AG10803 (cell line): ENCODE measurements at regions not wholly inside any gene's neighbourhood (a gene's known extent, or its start where the extent isn't known, plus 50 kb on each side); places are given as distances from the start of the nearest gene placed in this dataset.

Source experiments
- DNase-seq: peaks from one replicate; pipeline ENCODE4 v3.0.0; 2010; ENCODE audit warnings: low read depth
- H3K4me3 ChIP-seq: 2 replicates; pipeline ENCODE4 v1.5.1; 2011; ENCODE audit warnings: mild to moderate bottlenecking, low read length, control low read depth
- TF ChIP-seq, protein P1 (sequence below): conservative IDR thresholded peaks from 2 replicates; pipeline ENCODE4 v1.5.1; 2011; ENCODE audit warnings: mild to moderate bottlenecking, low read length, control low read depth, inconsistent platforms

- TF ChIP-seq, protein P1, sequence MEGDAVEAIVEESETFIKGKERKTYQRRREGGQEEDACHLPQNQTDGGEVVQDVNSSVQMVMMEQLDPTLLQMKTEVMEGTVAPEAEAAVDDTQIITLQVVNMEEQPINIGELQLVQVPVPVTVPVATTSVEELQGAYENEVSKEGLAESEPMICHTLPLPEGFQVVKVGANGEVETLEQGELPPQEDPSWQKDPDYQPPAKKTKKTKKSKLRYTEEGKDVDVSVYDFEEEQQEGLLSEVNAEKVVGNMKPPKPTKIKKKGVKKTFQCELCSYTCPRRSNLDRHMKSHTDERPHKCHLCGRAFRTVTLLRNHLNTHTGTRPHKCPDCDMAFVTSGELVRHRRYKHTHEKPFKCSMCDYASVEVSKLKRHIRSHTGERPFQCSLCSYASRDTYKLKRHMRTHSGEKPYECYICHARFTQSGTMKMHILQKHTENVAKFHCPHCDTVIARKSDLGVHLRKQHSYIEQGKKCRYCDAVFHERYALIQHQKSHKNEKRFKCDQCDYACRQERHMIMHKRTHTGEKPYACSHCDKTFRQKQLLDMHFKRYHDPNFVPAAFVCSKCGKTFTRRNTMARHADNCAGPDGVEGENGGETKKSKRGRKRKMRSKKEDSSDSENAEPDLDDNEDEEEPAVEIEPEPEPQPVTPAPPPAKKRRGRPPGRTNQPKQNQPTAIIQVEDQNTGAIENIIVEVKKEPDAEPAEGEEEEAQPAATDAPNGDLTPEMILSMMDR: no peak
- DNase-seq: no peak
- H3K4me3 ChIP-seq: no peak overlapping the region
These were observed 147.7 kb upstream of the GYPA start for GRCh38 chr4:144288011-144288903.

- H3K4me3 ChIP-seq: no peak overlapping the region
- TF ChIP-seq, protein P1: no peak
- no peak for DNase-seq
These were observed 149.3 kb upstream of the GYPA start for GRCh38 chr4:144289667-144290428.

DNA sequence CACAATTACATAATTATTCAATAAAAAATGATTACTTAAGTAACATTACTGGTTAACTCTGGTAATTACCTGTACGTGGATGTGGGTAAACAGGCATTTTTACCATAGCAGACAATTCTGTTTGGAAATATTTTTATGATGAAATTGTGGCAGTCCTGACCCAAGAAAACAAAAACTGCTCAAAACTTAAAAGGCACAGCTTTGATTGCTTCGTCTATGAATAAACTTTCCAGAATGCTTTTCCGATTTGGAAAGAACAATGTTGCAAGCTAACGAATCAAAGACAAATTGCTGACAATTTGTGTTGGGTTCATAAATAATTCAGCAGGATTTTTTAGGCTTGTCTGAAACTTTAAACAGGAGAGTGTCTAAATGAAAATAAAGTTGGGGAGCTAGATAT, 150.6 kb upstream of the GYPA start:
- TF ChIP-seq, protein P1: no peak
- no peak overlapping the region for H3K4me3 ChIP-seq
- no peak for DNase-seq

DNA sequence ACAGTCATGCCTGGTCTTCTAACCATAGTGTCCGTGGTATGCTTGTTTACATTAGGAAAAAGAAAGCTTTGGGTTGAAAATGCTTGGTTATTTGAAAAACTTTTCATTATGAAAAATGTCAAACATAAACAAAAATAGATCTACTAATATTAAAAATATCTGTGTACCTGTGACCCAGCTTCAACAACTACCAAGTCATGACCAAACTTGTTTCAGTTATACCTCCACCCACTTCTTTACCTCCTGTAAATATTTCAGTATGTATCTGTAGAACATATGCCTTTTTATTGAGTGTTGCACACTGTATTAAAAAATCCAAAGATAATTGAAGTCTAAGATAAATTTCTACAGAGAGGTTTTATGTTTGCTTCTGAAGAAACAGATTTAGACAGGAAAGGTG, 153.7 kb upstream of the GYPA start:
- TF ChIP-seq, protein P1: no peak
- H3K4me3 ChIP-seq: no peak overlapping the region
- no peak for DNase-seq

DNA sequence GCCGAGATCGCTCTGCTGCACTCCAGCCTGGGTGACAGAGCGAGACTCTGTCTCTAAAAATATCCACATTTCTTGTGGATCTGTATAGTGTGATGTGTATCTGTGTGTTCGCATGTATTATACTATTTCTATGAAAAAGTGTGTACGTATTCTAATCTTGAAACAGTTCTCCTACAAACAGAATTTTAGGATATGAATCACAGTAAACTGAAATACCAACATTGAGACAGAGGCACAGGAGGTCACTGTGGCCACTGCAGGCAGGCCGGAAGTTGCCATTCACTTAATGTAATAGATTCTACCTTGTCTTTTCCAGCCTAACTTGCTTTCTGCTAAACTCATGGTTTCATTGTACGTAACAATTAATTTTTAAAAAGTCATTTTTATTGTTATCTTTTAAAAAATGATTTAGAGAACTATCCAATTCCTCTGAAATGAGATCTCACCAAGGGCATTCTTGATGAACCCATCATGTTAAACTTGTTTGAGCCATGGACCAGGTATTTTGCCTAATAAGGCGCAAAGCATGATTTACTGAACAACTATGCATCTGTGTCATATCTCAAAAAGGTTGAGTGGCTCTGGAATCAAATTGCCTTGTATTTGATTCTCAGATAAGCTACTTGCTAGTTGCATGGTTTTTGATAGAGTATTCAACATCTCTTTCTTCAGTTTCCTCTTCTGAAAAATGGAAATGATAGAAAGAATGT, 154.9 kb upstream of the GYPA start:
- TF ChIP-seq, protein P1: no peak
- DNase-seq: no peak
- H3K4me3 ChIP-seq: no peak overlapping the region

DNA sequence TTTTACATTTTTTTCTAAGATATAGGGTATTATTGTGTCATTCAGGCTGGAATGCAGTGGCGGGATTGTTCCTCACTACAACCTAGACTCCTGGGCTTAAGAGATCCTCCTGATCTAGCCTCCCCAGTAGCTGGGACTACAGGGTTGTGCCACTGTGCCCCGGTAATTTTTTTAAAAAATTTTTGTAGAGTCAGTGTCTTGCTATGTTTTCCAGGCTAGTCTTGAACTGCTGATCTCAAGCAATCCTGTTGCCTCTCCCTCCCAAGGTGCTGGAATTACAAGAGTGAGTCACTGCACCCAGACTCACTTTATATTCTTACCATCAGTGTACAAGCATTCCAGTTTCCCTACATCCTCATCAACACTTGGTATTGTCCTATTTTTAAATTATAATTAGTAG, 156.4 kb upstream of the GYPA start:
- TF ChIP-seq, protein P1: no peak
- no peak for DNase-seq
- no peak overlapping the region for H3K4me3 ChIP-seq
